Left lung (tissue), 4 donors: ENCODE measurements at regions not wholly inside any gene's neighbourhood (a gene's known extent, or its start where the extent isn't known, plus 50 kb on each side); places are given as distances from the start of the nearest gene placed in this dataset.

Experiments used
- ATAC-seq: fragments of 200-7000 bp; cut with Tn5 transposase; one replicate; pipeline ENCODE4 v1.9.1; 2020; ENCODE audit warnings: moderate library complexity
- DNase-seq, 4 donors: peaks; one replicate each; pipeline ENCODE4 v3.0.0-alpha.2; 2013 to 2020
- H3K27ac ChIP-seq, 2 donors: fragments of 200-600 bp; sonication (generic) in 1 of 2; one replicate each; pipeline versions ENCODE4 v1.5.0 to v1.8.0; 2020 to 2021
- H3K27me3 ChIP-seq, 2 donors: fragments of 200-600 bp; sonication (generic) in 1 of 2; one replicate each; pipeline versions ENCODE4 v1.5.0 to v1.8.0; 2020 to 2021
- H3K36me3 ChIP-seq, 2 donors: fragments of 200-600 bp; sonication (generic) in 1 of 2; one replicate each; pipeline versions ENCODE4 v1.5.0 to v1.8.0; 2020 to 2021
- H3K4me1 ChIP-seq, 2 donors: fragments of 200-600 bp; one replicate each; pipeline ENCODE4 v1.8.0; 2021
- H3K4me3 ChIP-seq, 2 donors: fragments of 200-600 bp; sonication (generic) in 1 of 2; one replicate each; pipeline versions ENCODE4 v1.5.0 to v1.8.0; 2020 to 2021; ENCODE audit warnings: mild to moderate bottlenecking in 1 of 2
- H3K9me3 ChIP-seq, 2 donors: fragments of 200-600 bp; sonication (generic) in 1 of 2; one replicate each; pipeline versions ENCODE4 v1.5.0 to v1.8.0; 2020 to 2021
- intact Hi-C, 2 donors: fragments of 100-400 bp; cut with DNase I; formaldehyde crosslinking; loops; one replicate each; pipeline versions ENCODE4 v1.11.2 to v1.14.2; 2022
- TF ChIP-seq, protein P1 (sequence below), 2 donors: fragments of 200-600 bp; sonication (generic) in 1 of 2; IDR thresholded peaks; one replicate each; pipeline versions ENCODE4 v1.5.0 to v1.8.0; 2021; ENCODE audit warnings: antibody characterized with exemption in 2 of 2
- donor health status: DM: no; HTN: yes; CAD: no.
- donor health status: DM: no; HTN: no; CAD: no.

GRCh38 chr6:14766391-14766994 lies 479.4 kb upstream of the JARID2 start:
- intact Hi-C loops, result no loop called here
- H3K27ac ChIP-seq, result no peak overlapping the region
- H3K36me3 ChIP-seq, result no peaks in the 10 kb centered on the region
- TF ChIP-seq, protein P1, sequence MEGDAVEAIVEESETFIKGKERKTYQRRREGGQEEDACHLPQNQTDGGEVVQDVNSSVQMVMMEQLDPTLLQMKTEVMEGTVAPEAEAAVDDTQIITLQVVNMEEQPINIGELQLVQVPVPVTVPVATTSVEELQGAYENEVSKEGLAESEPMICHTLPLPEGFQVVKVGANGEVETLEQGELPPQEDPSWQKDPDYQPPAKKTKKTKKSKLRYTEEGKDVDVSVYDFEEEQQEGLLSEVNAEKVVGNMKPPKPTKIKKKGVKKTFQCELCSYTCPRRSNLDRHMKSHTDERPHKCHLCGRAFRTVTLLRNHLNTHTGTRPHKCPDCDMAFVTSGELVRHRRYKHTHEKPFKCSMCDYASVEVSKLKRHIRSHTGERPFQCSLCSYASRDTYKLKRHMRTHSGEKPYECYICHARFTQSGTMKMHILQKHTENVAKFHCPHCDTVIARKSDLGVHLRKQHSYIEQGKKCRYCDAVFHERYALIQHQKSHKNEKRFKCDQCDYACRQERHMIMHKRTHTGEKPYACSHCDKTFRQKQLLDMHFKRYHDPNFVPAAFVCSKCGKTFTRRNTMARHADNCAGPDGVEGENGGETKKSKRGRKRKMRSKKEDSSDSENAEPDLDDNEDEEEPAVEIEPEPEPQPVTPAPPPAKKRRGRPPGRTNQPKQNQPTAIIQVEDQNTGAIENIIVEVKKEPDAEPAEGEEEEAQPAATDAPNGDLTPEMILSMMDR (IDR thresholded peaks at IDR 0.05), result no peak
- H3K9me3 ChIP-seq, result no peaks in the 10 kb centered on the region
- H3K4me3 ChIP-seq, result no peak overlapping the region
- H3K27me3 ChIP-seq, result no peaks in the 10 kb centered on the region
- no peak for ATAC-seq
- peaks cover 0 to 9% of the 10 kb centered on the region in 2 donors for H3K4me1 ChIP-seq
- no peak for DNase-seq

- DNase-seq (peak in 1 of 4 donors; percentile 26), ATAC-seq (no peak)
- Histone ChIP-seq H3K36me3 (no peaks in the 10 kb centered on the region), H3K4me1 (peaks cover 0 to 9% of the 10 kb centered on the region in 2 donors), H3K27me3 (no peaks in the 10 kb centered on the region), H3K27ac (no peak overlapping the region), H3K9me3 (no peaks in the 10 kb centered on the region), H3K4me3 (no peak overlapping the region)
- TF ChIP-seq, protein P1 (IDR thresholded peaks at IDR 0.05), result no peak
- intact Hi-C loops, result no loop called here
These were observed 478.6 kb upstream of the JARID2 start for GRCh38 chr6:14767226-14767625.

- no peaks in the 10 kb centered on the region for H3K27me3 ChIP-seq
- H3K4me3 ChIP-seq, result no peak overlapping the region
- intact Hi-C loops, result no loop called here
- no peak overlapping the region for H3K27ac ChIP-seq
- DNase-seq (no peak), ATAC-seq (no peak)
- TF ChIP-seq, protein P1 (IDR thresholded peaks at IDR 0.05), result no peak
- no peaks in the 10 kb centered on the region for H3K36me3 ChIP-seq
- H3K4me1 ChIP-seq, result peaks cover 0 to 7% of the 10 kb centered on the region in 2 donors
- H3K9me3 ChIP-seq, result no peaks in the 10 kb centered on the region
These were observed 475.8 kb upstream of the JARID2 start for GRCh38 chr6:14770040-14770439.

DNA sequence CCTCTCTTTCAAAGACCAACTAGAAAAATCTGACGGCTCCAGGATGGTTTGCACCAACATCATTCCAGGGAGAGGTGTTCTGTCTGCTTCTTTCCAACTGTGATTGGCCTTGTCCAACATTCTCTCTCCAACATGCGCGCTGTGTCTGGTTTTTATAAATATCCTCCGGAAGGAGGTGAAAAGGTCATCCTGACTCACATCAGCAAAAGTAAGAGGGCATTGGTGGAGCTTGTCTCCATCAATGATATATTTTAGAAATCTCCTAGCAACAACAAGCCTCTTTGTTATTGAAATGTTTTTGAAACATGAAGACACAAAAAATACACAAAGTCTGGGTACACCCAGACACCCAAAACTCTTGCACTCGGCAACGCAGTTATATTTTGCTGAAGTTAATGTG lies 475.3 kb upstream of the JARID2 start:
- no peak for DNase-seq
- no peaks in the 10 kb centered on the region for H3K27me3 ChIP-seq
- peaks cover 0 to 4% of the 10 kb centered on the region in 2 donors for H3K4me1 ChIP-seq
- TF ChIP-seq, protein P1 (IDR thresholded peaks at IDR 0.05), result no peak
- intact Hi-C loops, result no loop called here
- no peaks in the 10 kb centered on the region for H3K9me3 ChIP-seq
- no peaks in the 10 kb centered on the region for H3K36me3 ChIP-seq
- no peak overlapping the region for H3K27ac ChIP-seq
- ATAC-seq, result no peak
- H3K4me3 ChIP-seq, result no peak overlapping the region

DNA sequence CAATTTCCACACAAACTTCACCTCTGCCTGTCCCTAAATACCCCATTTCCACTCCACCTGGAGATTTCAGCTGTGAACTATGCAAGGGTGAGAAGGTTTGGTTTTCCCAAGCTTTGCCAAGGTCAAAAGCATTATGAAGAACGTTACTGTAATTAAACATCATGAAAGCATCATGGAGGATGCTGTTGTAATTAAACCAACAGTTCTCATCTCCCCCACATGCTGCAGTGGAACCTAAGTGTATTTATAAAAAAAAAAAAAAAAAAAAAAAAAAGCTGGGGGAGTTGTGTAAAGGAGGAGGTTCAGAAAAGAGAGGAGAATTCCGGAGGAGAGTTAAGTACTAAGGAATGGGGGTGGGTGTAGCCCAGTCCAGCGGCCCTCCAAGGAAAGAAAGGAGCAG lies 474.9 kb upstream of the JARID2 start:
- DNase-seq (no peak), ATAC-seq (no peak)
- no peak overlapping the region for H3K4me3 ChIP-seq
- H3K9me3 ChIP-seq, result no peaks in the 10 kb centered on the region
- intact Hi-C loops, result no loop called here
- H3K27ac ChIP-seq, result no peak overlapping the region
- H3K4me1 ChIP-seq, result no peaks in the 10 kb centered on the region
- no peaks in the 10 kb centered on the region for H3K27me3 ChIP-seq
- no peaks in the 10 kb centered on the region for H3K36me3 ChIP-seq
- TF ChIP-seq, protein P1 (IDR thresholded peaks at IDR 0.05), result no peak
